ENCODE measurements at regions not wholly inside any gene's neighbourhood (a gene's known extent, or its start where the extent isn't known, plus 50 kb on each side); places are given as distances from the start of the nearest gene placed in this dataset.
A peak's percentile ranks its signal among the peaks of the same experiment; 100 is the strongest.

- Histone ChIP-seq H3K4me3 (peak overlapping the region; percentile 84), H3K27me3 (ENCODE audit: insufficient read depth) (no peaks in the 10 kb centered on the region), H3K27ac (ENCODE audit: low read depth) (peak overlapping the region; percentile 80; the same call in 1 of the 2 replicates), H3F3A (replicated peaks; ENCODE audit: low read depth) (no peaks in the 10 kb centered on the region), H3K4me1 (ENCODE audit: insufficient read depth) (peaks cover 10% of the 10 kb centered on the region; the same call in 1 of the 2 replicates), H3K36me3 (ENCODE audit: insufficient read depth) (no peaks in the 10 kb centered on the region), H3K4me2 (peak overlapping the region; percentile 98), H3K9me2 (ENCODE audit: insufficient read depth) (peaks cover 12% of the 10 kb centered on the region; the same call in 1 of the 2 replicates), H4K20me1 (replicated peaks; ENCODE audit: insufficient read depth) (no peaks in the 10 kb centered on the region), H2AFZ (peak overlapping the region; percentile 94), H3K79me2 (replicated peaks; ENCODE audit: insufficient read depth) (no peaks in the 10 kb centered on the region)
- peak; percentile 42 for ATAC-seq
- no peaks in the 10 kb centered on the region; the same call in 1 of the 3 replicates for H3K9me3 Mint-ChIP-seq
- H3K27ac Mint-ChIP-seq = peak overlapping the region; percentile 77
- peaks cover 7% of the 10 kb centered on the region; the same call in 2 of the 3 replicates for H3K4me1 Mint-ChIP-seq
- H3K4me3 Mint-ChIP-seq = peak overlapping the region; percentile 83
- no peak for TF ChIP-seq ZNF114 (CRISPR knock-in tag; IDR thresholded peaks at IDR 0.05)
- TF ChIP-seq ZNF331 (CRISPR knock-in tag; IDR thresholded peaks at IDR 0.05; ENCODE audit: low read depth) = no peak
- no peak for TF ChIP-seq ZNF462 (CRISPR knock-in tag; IDR thresholded peaks at IDR 0.05)
- TF ChIP-seq EZH2phosphoT487 (IDR thresholded peaks at IDR 0.05; ENCODE audit: unreplicated experiment) = no peak
- no peak for TF ChIP-seq CTCF (conservative IDR thresholded peaks at IDR 0.05; ENCODE audit: low read depth in 2 of 2)
- no peak for TF ChIP-seq JUNB (IDR thresholded peaks at IDR 0.05; ENCODE audit: unreplicated experiment)
- TF ChIP-seq CREB1 (CRISPR knock-in tag; IDR thresholded peaks at IDR 0.05; ENCODE audit: low read depth) = no peak
- no peak for TF ChIP-seq POLR2AphosphoS5 (IDR thresholded peaks at IDR 0.05; ENCODE audit: low read depth)
- TF ChIP-seq EZH2 (IDR thresholded peaks at IDR 0.05; ENCODE audit: low read depth, unreplicated experiment) = no peak
- no peak for TF ChIP-seq STAT1 (IDR thresholded peaks at IDR 0.05; ENCODE audit: unreplicated experiment)
- no peak for TF ChIP-seq ETS1 (IDR thresholded peaks at IDR 0.05)
- TF ChIP-seq REST (IDR thresholded peaks at IDR 0.05; ENCODE audit: unreplicated experiment) = no peak
- no peak for TF ChIP-seq NANOG (IDR thresholded peaks at IDR 0.05; ENCODE audit: borderline replicate concordance)
- H3K36me3 Mint-ChIP-seq (ENCODE audit: low read depth) = no peaks in the 10 kb centered on the region; the same call in 2 of the 3 replicates
- peak; percentile 78 for DNase-seq (ENCODE audit: low spot score)
- H3K27me3 Mint-ChIP-seq (ENCODE audit: insufficient read depth, low read depth, poor library complexity) = peaks cover 13% of the 10 kb centered on the region
Measured at GRCh38 chr10:31602541-31603234, 283.7 kb downstream of the ZEB1 start.

Measured in GM23338 (cell line).